GM23338 (cell line): ENCODE measurements at regions not wholly inside any gene's neighbourhood (a gene's known extent, or its start where the extent isn't known, plus 50 kb on each side); places are given as distances from the start of the nearest gene placed in this dataset.

Experiments
- CREB1 ChIP-seq: fragments of 250-450 bp; sonication (Bioruptor Pico); IDR thresholded peaks from 2 replicates; pipeline ENCODE4 v1.5.0; 2020; ENCODE audit warnings: low read depth, mild to moderate bottlenecking, moderate library complexity
- CTCF ChIP-seq, 2 experiments: fragments of 200-600 bp in 1 of 2; sonication (generic) in 1 of 2; conservative IDR thresholded peaks; 2 replicates each; pipeline versions ENCODE4 v1.5.1 to v1.6.1; 2016 to 2017; ENCODE audit warnings: antibody characterized with exemption in 2 of 2, low read depth in 2 of 2, mild to moderate bottlenecking in 2 of 2, moderate library complexity in 1 of 2
- ETS1 ChIP-seq: IDR thresholded peaks from 2 replicates; pipeline ENCODE4 v1.6.1; 2016; ENCODE audit warnings: antibody characterized with exemption
- EZH2 ChIP-seq: fragments of 200-600 bp; sonication (generic); IDR thresholded peaks from one replicate; pipeline ENCODE4 v1.8.0; 2017; ENCODE audit warnings: antibody characterized with exemption, mild to moderate bottlenecking, low read depth; ENCODE audit not compliant: unreplicated experiment
- EZH2phosphoT487 ChIP-seq: fragments of 200-600 bp; sonication (generic); IDR thresholded peaks from one replicate; pipeline ENCODE4 v1.8.1; 2018; ENCODE audit warnings: antibody characterized with exemption; ENCODE audit not compliant: unreplicated experiment
- JUNB ChIP-seq: IDR thresholded peaks from one replicate; pipeline ENCODE4 v1.6.1; 2016; ENCODE audit warnings: antibody characterized with exemption; ENCODE audit not compliant: unreplicated experiment
- NANOG ChIP-seq: IDR thresholded peaks from 2 replicates; pipeline ENCODE4 v1.6.1; 2016; ENCODE audit warnings: antibody characterized with exemption, borderline replicate concordance
- POLR2AphosphoS5 ChIP-seq: IDR thresholded peaks from 2 replicates; pipeline ENCODE4 v1.6.1; 2016; ENCODE audit warnings: antibody characterized with exemption, low read depth
- REST ChIP-seq: IDR thresholded peaks from one replicate; pipeline ENCODE4 v1.6.1; 2018; ENCODE audit warnings: antibody characterized with exemption; ENCODE audit not compliant: unreplicated experiment
- STAT1 ChIP-seq: IDR thresholded peaks from one replicate; pipeline ENCODE4 v1.6.1; 2016; ENCODE audit warnings: antibody characterized with exemption; ENCODE audit not compliant: unreplicated experiment
- ZNF114 ChIP-seq: fragments of 250-450 bp; sonication (Bioruptor Pico); IDR thresholded peaks from 2 replicates; pipeline ENCODE4 v1.5.0; 2020; ENCODE audit warnings: mild to moderate bottlenecking, moderate library complexity
- ZNF331 ChIP-seq: fragments of 250-450 bp; sonication (Bioruptor Pico); IDR thresholded peaks from 2 replicates; pipeline ENCODE4 v1.5.0; 2020; ENCODE audit warnings: low read depth, mild to moderate bottlenecking, moderate library complexity
- ZNF462 ChIP-seq: fragments of 250-450 bp; sonication (Bioruptor Pico); IDR thresholded peaks from 2 replicates; pipeline ENCODE4 v1.5.0; 2020; ENCODE audit warnings: mild to moderate bottlenecking, moderate library complexity

- no peak for TF ChIP-seq CTCF (conservative IDR thresholded peaks at IDR 0.05; ENCODE audit: low read depth in 2 of 2)
- TF ChIP-seq EZH2, result no peak
- no peak for TF ChIP-seq ZNF462 (CRISPR knock-in tag)
- TF ChIP-seq CREB1 (CRISPR knock-in tag), result no peak
- no peak for TF ChIP-seq POLR2AphosphoS5
- TF ChIP-seq REST, result no peak
- no peak for TF ChIP-seq STAT1
- no peak for TF ChIP-seq EZH2phosphoT487
- no peak for TF ChIP-seq JUNB
- TF ChIP-seq NANOG, result no peak
- no peak for TF ChIP-seq ETS1
- no peak for TF ChIP-seq ZNF331 (CRISPR knock-in tag)
- no peak for TF ChIP-seq ZNF114 (CRISPR knock-in tag)
Observed at GRCh38 chr7:81628951-81629350, 140.9 kb downstream of the HGF start.
